OCI-LY3 (cell line): ENCODE measurements at regions not wholly inside any gene's neighbourhood (a gene's known extent, or its start where the extent isn't known, plus 50 kb on each side); places are given as distances from the start of the nearest gene placed in this dataset.

Source experiments
- H2AFZ ChIP-seq: fragments of 200-600, 300-600 bp; shearing (Covaris generic); 2 replicates; pipeline ENCODE4 v1.6.0; 2014; ENCODE audit warnings: antibody characterized with exemption, low read depth, low read length
- H3K27ac ChIP-seq: fragments of 200-600, 300-600 bp; sonication (generic); 2 replicates; pipeline ENCODE4 v1.5.1; 2014; ENCODE audit warnings: mild to moderate bottlenecking, low read length, moderate library complexity, mixed read lengths
- H3K27me3 ChIP-seq: fragments of 200-600, 300-600 bp; sonication (generic); 2 replicates; pipeline ENCODE4 v1.6.1; 2014; ENCODE audit warnings: low read depth, low read length, mixed read lengths
- H3K36me3 ChIP-seq: fragments of 200-600, 300-600 bp; sonication (generic); replicated peaks from 2 replicates; pipeline ENCODE3; 2014; ENCODE audit warnings: low read depth, low read length, mixed read lengths
- H3K4me1 ChIP-seq: fragments of 300-600, 200-600 bp; sonication (generic); 2 replicates; pipeline ENCODE4 v1.6.1; 2014; ENCODE audit warnings: low read length, mixed read lengths
- H3K4me2 ChIP-seq: fragments of 200-600, 300-600 bp; sonication (generic); 2 replicates; pipeline ENCODE4 v1.6.1; 2014; ENCODE audit warnings: low read length, mixed read lengths
- H3K4me3 ChIP-seq: fragments of 300-600, 200-600 bp; sonication (generic); 2 replicates; pipeline ENCODE4 v1.5.1; 2014; ENCODE audit warnings: antibody characterized with exemption, mild to moderate bottlenecking, low read length, moderate library complexity
- H3K79me2 ChIP-seq: fragments of 300-600, 200-600 bp; shearing (Covaris generic); 2 replicates; pipeline ENCODE4 v1.6.1; 2014; ENCODE audit warnings: mild to moderate bottlenecking, low read length, mixed read lengths
- H3K9ac ChIP-seq: fragments of 300-600, 200-600 bp; shearing (Covaris generic); 2 replicates; pipeline ENCODE4 v1.6.0; 2014; ENCODE audit warnings: mild to moderate bottlenecking, low read length, moderate library complexity
- H3K9me3 ChIP-seq: fragments of 200-600, 300-600 bp; shearing (Covaris generic); 2 replicates; pipeline ENCODE4 v1.6.1; 2014; ENCODE audit warnings: low read length, mixed read lengths; ENCODE audit not compliant: insufficient read depth
- H4K20me1 ChIP-seq: fragments of 200-600, 300-600 bp; sonication (generic); 2 replicates; pipeline ENCODE4 v1.6.1; 2016; ENCODE audit warnings: low read length, mixed read lengths; ENCODE audit not compliant: insufficient read depth
- EZH2phosphoT487 ChIP-seq: fragments of 200-600 bp; shearing (Covaris generic); IDR thresholded peaks from 2 replicates; pipeline ENCODE4 v1.6.1; 2018; ENCODE audit warnings: antibody characterized with exemption, mixed run types, low read depth
- TF ChIP-seq, protein P1 (sequence below): fragments of 200-600, 300-600 bp; sonication (generic); IDR thresholded peaks from 2 replicates; pipeline ENCODE4 v1.5.1; 2014; ENCODE audit warnings: antibody characterized with exemption, low read length, low read depth

DNA sequence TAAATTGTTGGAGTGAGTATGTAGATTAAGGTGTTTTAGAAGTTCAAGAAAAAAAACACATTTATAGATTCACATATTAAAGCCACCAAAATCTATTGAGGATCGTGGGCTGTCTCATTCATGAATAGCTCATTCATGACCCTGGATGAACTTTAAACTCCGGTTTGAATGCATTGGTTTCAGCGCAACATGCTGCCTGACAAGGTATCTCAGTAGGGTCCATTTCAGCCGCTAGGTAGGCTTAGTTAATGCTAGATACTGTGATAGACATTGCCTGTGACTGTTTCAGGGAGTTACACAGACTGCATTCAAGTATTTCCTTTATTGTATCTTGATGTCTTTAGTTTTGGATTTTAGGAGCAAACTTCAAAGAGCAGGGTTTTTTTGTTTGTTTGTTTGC is 140.5 kb upstream of the POGK start:
- Histone ChIP-seq H3K4me3 (no peak overlapping the region), H3K27ac (no peak overlapping the region), H3K9ac (no peak overlapping the region), H3K27me3 (peaks cover 24% of the 10 kb centered on the region), H4K20me1 (no peaks in the 10 kb centered on the region), H3K4me2 (no peak overlapping the region), H3K9me3 (no peaks in the 10 kb centered on the region), H3K4me1 (no peaks in the 10 kb centered on the region), H2AFZ (no peak overlapping the region), H3K36me3 (no peaks in the 10 kb centered on the region), H3K79me2 (no peaks in the 10 kb centered on the region)
- TF ChIP-seq, protein P1, sequence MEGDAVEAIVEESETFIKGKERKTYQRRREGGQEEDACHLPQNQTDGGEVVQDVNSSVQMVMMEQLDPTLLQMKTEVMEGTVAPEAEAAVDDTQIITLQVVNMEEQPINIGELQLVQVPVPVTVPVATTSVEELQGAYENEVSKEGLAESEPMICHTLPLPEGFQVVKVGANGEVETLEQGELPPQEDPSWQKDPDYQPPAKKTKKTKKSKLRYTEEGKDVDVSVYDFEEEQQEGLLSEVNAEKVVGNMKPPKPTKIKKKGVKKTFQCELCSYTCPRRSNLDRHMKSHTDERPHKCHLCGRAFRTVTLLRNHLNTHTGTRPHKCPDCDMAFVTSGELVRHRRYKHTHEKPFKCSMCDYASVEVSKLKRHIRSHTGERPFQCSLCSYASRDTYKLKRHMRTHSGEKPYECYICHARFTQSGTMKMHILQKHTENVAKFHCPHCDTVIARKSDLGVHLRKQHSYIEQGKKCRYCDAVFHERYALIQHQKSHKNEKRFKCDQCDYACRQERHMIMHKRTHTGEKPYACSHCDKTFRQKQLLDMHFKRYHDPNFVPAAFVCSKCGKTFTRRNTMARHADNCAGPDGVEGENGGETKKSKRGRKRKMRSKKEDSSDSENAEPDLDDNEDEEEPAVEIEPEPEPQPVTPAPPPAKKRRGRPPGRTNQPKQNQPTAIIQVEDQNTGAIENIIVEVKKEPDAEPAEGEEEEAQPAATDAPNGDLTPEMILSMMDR, result no peak
- TF ChIP-seq EZH2phosphoT487, result no peak

DNA sequence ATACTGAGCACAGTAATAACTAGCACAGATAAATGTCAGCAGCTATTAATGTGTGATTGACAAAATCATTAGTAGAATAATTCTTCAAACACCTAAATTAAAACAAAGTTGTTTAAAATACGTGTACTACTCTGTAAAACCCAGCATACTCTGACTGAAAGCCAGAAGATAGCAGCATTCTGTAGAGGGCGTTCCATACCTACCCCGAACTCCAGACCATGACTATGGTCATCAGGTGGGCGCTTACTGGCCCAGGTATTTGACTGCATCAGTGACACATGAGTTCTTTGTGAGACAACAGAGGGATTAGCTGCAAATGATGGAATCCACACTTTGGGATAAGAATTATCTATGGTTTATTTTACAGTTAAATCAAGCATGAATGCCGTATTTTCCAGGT is 139.7 kb upstream of the POGK start:
- no peak for TF ChIP-seq EZH2phosphoT487
- TF ChIP-seq, protein P1, result no peak
- no peak overlapping the region for H3K4me2 ChIP-seq
- no peaks in the 10 kb centered on the region for H4K20me1 ChIP-seq
- H2AFZ ChIP-seq, result no peak overlapping the region
- no peak overlapping the region for H3K9ac ChIP-seq
- no peak overlapping the region for H3K27ac ChIP-seq
- no peaks in the 10 kb centered on the region for H3K4me1 ChIP-seq
- no peaks in the 10 kb centered on the region for H3K79me2 ChIP-seq
- H3K4me3 ChIP-seq, result no peak overlapping the region
- peaks cover 24% of the 10 kb centered on the region for H3K27me3 ChIP-seq
- no peaks in the 10 kb centered on the region for H3K9me3 ChIP-seq
- no peaks in the 10 kb centered on the region for H3K36me3 ChIP-seq

DNA sequence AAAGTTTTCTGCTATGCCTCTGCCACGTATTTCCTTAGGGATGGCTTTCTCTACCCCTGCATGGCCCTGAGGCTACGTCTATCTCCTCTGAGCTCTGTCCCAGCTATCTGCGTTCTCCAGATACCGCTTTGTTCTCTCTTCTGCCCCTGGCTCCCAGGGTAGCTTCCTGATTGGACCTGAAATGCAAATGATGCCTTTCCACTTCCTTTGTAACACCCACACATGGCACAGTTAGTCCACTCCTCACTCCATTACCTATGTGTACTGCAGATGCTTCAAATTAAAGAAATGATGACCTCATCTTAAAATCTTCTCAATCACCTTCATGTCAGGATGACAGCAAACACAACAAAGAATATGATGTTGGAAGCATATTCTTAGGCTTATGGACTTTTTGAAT is 138.6 kb upstream of the POGK start:
- no peak overlapping the region for H3K27ac ChIP-seq
- H3K4me1 ChIP-seq, result no peaks in the 10 kb centered on the region

GRCh38 chr1:166701603-166702100 is 137.6 kb upstream of the POGK start:
- H2AFZ ChIP-seq, result no peak overlapping the region
- H3K27ac ChIP-seq, result no peak overlapping the region
- H3K4me3 ChIP-seq, result no peak overlapping the region
- TF ChIP-seq EZH2phosphoT487, result no peak
- TF ChIP-seq, protein P1, result no peak
- H3K79me2 ChIP-seq, result no peaks in the 10 kb centered on the region
- H3K9me3 ChIP-seq, result no peaks in the 10 kb centered on the region
- no peaks in the 10 kb centered on the region for H3K36me3 ChIP-seq
- H3K9ac ChIP-seq, result no peak overlapping the region
- no peaks in the 10 kb centered on the region for H4K20me1 ChIP-seq
- no peak overlapping the region for H3K4me2 ChIP-seq
- H3K27me3 ChIP-seq, result peaks cover 31% of the 10 kb centered on the region
- H3K4me1 ChIP-seq, result no peaks in the 10 kb centered on the region

More for the DNA sequence above, 138.6 kb upstream of the POGK start:
- H3K27me3 ChIP-seq, result peaks cover 28% of the 10 kb centered on the region
- H2AFZ ChIP-seq, result no peak overlapping the region
- H3K79me2 ChIP-seq, result no peaks in the 10 kb centered on the region
- H3K4me2 ChIP-seq, result no peak overlapping the region
- H3K9me3 ChIP-seq, result no peaks in the 10 kb centered on the region
- no peak overlapping the region for H3K4me3 ChIP-seq
- no peak overlapping the region for H3K9ac ChIP-seq
- no peak for TF ChIP-seq EZH2phosphoT487
- TF ChIP-seq, protein P1, result no peak
- no peaks in the 10 kb centered on the region for H4K20me1 ChIP-seq
- H3K36me3 ChIP-seq, result no peaks in the 10 kb centered on the region
